GM20431 (cell line): ENCODE measurements at regions not wholly inside any gene's neighbourhood (a gene's known extent, or its start where the extent isn't known, plus 50 kb on each side); places are given as distances from the start of the nearest gene placed in this dataset.

Experiments
- in situ Hi-C: fragments of 300-500 bp; cut with MseI, MboI; formaldehyde crosslinking; loops from one replicate; pipeline ENCODE4 v1.15.0; 2020; ENCODE audit warnings: low sequenced_read_pairs; ENCODE audit not compliant: unreplicated experiment

DNA sequence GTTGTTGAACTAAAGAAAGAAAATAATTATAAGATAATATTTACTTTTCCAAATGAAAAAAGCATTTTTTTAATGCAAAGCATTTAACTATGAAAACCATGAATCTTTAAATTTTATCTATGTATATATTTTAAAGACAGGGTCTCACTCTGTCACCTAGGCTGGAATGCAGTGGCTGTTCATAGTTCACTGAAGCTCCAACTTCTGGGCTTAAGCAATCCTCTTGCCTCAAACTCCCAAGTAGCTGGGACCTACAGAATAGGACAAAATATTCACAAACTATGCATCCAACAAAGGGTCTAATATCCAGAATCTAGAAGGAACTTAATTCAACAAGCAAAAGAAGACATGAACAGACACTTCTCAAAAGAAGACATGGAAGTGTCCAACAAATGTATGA is 55.9 kb upstream of the ALB start:
- in situ Hi-C loops, result loop anchor here (25.0 kb wide), 2 partner anchors 314 to 789 kb away; no protein-coding TSS in a partner anchor

DNA sequence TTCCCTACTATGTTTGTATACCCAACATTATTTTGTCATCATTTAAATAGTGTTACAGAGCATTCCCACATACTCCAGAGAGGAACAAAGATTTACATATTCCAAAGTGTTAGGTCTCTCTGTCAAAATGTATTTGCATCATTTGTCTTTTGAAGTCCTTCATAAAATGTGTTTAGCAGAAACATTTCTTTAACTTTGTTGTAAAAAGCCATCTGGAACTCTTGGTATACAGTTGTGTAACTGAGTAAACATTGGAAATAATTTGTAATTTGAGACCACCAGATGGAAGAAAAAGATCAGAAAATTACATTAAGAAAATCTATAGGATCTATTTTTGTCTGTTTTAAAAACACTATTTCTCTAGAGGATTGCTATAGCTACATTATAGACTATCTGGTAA is 56.6 kb upstream of the ALB start:
- in situ Hi-C loops, result loop anchor here (25.0 kb wide), 2 partner anchors 315 to 790 kb away; no protein-coding TSS in a partner anchor

DNA sequence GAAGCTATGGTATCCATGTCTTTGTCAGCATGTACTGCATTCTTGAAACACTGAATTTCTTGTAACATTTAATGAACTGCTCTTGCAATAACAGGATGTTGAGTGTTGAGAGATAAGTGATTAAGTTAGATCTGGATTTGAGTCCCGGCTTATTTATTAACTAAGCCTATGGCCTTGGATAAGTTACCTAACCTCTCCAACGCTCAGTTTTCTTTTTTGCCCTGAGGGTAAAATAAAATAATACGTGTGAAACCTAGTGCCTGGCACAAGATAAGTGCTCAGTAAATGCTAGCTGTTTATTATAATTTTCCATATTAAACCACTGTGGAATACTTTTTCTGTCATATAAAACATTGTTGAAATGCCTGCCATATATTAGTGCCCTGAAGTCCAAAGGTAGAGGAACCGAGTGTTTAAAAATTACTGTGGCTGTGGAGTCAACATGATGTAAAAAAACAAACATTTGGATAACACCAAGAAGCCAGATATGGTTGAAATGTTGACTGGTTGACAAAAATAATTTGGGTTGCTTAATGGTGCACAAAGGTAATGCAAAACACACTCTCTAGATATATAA is 58.6 kb upstream of the ALB start:
- in situ Hi-C loops, result loop anchor here (25.0 kb wide), 2 partner anchors 317 to 792 kb away; no protein-coding TSS in a partner anchor

DNA sequence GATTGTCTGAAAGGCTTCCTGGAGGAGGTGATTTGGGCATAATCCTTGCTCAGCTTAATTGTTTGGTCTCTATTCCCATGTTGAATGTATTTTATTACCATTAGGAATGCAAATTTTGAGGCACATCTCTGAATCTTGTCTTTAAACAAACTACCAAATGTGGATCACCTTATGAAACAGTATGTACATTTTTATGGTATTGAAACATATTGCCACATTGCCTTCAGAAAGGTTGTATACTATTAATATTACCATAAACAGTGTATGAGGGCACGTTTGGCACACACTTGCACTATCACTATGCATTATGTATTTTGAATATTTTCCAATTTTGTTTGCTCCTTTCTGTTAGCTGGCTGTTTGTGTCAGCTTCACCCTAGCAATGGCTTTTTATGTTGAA is 60.0 kb upstream of the ALB start:
- in situ Hi-C loops, result loop anchor here (25.0 kb wide), 2 partner anchors 318 to 793 kb away; no protein-coding TSS in a partner anchor

DNA sequence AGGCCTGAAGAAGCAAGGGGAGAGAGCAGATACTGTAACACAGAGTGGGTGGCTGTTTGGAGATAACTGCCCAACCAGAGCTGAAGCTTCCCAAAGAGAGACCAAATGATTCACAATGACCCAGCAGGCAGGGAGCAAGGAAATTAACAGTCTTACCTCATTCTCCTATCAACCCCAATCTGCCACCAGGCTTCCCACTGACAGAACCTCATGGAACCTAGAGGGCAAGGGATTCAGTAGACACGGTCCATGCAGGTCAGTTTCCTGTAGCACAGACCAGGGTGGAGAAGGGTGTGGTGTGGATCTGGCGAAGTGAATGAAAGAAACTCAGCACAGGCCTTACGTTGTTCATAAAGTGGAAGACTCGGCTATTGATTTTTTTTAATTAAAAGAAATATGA is 60.7 kb upstream of the ALB start:
- in situ Hi-C loops, result loop anchor here (25.0 kb wide), 2 partner anchors 319 to 794 kb away; no protein-coding TSS in a partner anchor

DNA sequence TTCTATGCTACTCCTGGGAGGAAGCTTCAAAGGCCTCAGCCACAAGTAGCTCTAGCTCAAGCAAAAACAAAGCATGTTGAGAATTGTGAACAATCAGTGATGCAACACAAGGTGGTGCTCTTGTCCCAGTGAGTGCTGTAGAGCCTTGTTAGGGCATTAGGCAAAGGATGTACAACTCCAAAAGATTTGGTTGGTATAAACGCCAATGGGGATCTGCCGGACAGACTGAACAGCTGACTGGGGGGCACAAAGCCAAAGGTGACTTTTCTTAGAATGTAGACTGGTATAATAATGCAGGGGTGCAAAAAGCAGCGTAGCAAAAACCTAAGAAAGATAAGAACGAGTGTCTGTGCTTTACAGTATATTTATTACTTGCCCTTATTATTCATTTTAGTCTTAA is 62.6 kb upstream of the ALB start:
- in situ Hi-C loops, result loop anchor here (25.0 kb wide), 2 partner anchors 321 to 796 kb away; no protein-coding TSS in a partner anchor

DNA sequence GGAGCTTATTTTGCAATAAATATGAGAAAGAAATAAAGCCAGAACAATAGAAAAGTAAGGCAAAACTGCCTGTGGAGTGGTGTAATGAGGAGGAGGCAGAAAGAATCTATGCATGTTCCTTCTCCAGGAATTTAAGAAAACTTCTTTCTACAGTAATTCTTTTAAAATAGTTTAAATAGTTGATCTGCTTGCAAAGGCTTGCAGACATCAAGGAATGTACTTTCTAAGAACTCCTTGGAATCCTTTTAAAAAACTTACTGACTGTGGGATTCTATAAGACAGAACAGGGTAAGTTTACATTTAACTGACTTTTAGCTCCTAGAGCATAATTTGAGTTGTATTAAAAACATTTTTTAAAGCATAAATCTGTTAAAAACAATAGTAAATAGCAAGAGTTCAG is 63.2 kb upstream of the ALB start:
- in situ Hi-C loops, result loop anchor here (25.0 kb wide), 2 partner anchors 321 to 796 kb away; no protein-coding TSS in a partner anchor

DNA sequence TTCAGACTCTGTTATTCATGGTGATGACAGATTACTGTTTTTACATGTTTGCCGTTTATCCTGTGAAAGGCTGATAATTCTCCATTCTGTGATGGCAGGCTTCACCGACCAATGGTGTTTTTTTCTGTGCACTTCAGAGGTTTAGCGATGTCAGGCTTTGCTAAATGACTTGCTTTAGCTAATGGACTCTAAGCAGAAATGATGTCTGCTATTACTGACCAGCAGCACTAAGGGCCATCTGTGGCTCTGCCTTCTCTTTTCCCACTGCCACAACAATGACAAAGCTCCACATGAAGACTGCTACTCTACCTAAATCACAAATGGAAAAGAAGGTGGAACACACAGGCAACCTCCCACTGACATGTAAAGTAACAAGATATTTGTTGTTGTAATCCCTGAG is 68.4 kb upstream of the ALB start:
- in situ Hi-C loops, result loop anchor here (25.0 kb wide), 2 partner anchors 327 to 802 kb away; no protein-coding TSS in a partner anchor

DNA sequence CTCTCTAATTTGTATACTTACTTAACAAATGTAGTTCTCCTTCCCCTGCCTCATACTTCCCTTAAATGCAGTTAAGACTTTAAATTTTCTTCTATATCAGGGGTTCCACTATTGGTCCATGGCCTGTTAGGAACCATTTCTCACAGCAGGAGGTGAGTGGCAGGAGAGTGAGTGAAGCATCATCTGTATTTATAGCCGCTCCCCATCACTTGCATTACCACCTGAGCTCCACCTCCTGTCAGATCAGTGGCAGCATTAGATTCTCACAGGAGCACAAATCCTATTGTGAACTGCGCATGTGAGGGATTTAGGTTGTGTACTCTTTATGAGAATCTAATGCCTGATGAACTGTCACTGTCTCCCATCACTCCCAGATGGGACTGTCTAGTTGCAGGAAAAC is 72.1 kb upstream of the ALB start:
- in situ Hi-C loops, result loop anchor here (25.0 kb wide), 2 partner anchors 330 to 805 kb away; no protein-coding TSS in a partner anchor

DNA sequence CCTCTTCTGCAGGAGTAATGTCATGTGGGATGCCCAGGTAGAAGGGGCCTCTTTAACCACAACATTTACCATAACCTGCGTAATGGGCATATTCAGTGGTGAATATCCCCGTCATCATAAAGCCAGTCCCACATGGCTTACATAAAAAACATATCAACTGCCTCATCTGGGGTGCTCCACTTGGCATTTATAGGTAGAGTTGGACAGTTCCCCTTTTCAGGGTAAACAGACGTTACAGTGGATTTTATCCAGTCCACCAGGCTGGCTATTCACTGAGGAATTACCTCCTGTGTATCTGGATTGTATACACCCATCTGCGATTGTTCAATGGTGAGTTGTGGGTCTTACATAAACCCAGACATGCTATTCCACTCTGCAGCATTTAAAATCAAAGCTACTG is 70.7 kb upstream of the ANKRD17 start:
- in situ Hi-C loops, result loop anchor here (25.0 kb wide), 2 partner anchors 333 to 808 kb away; no protein-coding TSS in a partner anchor

DNA sequence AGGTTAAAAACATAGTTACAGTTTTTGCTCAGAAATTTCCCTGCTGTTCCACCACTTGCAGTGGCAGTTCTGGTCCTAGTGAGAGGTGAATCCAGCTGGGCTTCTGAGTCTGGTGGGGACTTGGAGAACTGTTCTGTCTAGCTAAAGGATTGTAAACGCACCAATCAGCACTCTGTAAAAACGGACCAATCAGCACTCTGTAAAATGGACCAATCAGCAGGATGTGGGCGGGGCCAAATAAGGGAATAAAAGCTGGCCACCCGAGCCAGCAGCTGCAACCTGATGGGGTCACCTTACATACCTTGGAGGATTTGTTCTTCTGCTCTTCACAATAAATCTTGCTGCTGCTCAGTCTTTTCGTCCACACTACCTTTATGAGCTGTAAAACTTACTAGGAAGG is 67.2 kb upstream of the ANKRD17 start:
- in situ Hi-C loops, result loop anchor here (25.0 kb wide), 2 partner anchors 337 to 812 kb away; no protein-coding TSS in a partner anchor

DNA sequence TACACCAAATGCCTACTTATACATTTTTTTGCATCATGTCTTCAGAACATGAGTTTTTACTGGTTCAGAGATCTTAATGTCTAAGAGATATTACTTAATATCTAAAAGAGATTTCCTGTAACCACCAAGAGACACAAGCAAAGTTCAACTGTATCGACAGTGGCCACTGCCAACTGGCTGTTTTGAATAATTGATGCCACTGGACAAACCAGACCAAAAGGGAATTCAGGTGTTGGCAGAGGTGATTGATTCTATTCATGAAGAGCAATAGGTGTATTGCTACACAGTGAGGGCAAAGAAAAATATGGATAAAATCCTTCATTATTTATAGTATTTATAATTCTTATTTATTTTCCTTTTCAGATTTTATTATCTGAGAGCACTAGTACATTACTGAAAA is 58.5 kb upstream of the ANKRD17 start:
- in situ Hi-C loops, result no loop called here

DNA sequence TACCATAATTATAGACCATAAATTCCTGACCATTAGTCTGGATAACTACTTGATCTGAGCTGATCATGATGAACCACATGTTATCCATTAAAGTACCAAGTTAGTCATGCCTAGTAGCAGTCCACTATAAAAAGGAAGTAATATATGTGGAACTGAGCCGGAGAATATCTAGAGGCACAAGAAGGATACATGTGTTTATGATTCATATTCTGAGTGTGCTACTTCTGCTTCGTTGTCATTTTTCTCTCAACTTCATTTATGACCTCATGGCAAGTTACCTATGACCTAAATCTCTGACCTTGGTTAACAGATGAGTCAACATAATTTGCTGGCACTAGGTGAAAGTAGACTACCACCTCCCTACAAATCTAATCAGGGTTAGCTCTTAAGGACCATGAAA is 56.5 kb upstream of the ANKRD17 start:
- in situ Hi-C loops, result no loop called here

DNA sequence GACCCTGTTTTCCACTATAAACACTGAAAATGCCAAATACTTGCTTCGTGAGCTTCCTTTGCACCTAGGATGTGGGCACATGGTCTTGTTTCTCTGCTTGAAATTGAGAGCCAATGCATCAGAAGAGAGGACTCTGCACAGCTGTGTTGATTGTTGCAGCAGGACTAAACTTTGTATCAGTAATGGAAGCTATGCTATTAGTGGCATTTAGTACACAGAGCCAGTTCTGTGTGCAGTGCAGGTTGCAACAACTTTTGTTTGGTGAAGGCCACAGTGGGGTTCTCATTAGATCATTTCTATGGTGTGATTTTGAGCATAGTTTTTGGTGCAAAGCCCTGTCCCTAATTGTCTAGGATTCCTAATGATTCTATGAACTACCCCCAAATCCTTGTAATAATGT is 54.4 kb upstream of the ANKRD17 start:
- in situ Hi-C loops, result no loop called here

DNA sequence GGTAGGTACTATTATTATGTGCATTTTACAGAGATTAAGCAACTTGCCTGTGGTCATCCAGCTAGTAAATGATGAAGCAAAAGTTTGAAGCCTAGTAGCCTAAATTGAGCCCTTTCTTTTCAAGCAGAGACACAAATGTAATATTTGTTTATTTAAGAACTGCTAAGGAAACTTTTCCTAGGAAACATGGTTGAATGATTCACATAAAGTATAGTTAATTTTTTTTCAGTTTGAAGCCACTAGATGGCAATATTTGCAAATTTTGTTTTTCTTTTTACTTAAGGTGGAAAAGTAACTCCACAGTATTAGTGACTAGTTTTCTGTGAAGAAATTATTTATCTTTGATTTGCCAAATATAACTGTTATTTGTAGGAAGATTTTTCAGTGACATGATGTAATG is 52.8 kb upstream of the ANKRD17 start:
- in situ Hi-C loops, result no loop called here

DNA sequence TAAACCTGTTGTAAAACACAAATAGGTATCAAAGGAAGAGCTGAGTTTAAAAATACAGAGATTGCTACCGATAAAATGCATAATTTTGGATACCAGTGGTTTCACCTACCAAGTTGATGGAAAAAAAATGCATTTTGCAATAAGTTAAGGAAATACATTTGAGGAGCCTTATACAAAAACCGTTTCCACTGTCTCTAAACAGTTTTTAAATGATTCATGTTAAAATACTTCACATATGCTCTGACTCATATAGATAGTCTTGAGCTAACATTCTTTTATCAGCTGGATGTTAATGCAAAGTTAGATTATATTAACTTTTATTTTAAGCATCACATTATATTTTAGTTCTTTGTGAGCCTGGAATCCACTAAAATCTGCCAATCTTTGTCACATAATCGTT is 50.6 kb upstream of the ANKRD17 start:
- in situ Hi-C loops, result no loop called here
